Inferior parietal cortex (tissue), 1 donor: ENCODE measurements at regions not wholly inside any gene's neighbourhood (a gene's known extent, or its start where the extent isn't known, plus 50 kb on each side); places are given as distances from the start of the nearest gene placed in this dataset.

Source experiments
- DNase-seq: peaks from one replicate; pipeline ENCODE4 v3.0.0-alpha.2; 2016; ENCODE audit errors: extremely low spot score

DNA sequence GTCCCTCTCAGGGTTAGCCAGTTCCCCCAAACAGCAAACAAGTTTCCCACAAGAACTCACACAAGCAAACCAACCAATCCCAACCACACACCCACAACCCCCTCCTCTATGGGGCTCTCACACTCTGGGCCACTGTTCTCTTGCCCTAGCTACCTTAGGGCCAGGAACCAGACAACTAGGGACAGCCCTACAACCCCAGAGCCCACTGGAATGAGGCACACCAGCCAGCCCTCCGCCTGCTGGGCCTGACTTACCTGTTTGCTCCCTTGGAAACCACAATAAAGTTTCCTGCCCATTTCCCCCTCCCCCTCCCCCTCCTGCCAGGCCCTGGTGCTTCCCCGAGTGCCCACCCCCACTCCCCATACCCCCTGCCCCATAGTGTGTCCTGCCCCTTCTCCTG lies 132.6 kb downstream of the WDR11 start:
- no peak for DNase-seq

DNA sequence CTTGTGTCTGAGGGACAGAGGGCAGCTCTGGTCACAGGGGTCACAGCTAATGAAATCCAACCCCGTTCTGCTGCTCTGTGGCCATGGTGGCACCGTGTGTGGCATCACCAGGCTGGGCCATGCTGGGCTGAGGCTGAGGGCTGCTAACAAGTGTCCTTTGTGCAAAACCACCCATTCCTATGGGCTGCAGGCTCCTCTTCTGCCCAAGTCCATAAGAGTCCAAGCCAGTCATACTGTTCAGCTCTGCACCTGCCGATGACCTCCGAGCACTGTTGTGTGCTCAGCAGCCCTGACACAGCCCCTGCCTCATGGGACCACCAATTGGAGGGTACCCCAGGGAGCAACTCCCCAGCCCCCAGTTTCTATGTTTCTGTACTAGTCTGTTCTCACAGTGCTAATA lies 133.1 kb downstream of the WDR11 start:
- DNase-seq = no peak

DNA sequence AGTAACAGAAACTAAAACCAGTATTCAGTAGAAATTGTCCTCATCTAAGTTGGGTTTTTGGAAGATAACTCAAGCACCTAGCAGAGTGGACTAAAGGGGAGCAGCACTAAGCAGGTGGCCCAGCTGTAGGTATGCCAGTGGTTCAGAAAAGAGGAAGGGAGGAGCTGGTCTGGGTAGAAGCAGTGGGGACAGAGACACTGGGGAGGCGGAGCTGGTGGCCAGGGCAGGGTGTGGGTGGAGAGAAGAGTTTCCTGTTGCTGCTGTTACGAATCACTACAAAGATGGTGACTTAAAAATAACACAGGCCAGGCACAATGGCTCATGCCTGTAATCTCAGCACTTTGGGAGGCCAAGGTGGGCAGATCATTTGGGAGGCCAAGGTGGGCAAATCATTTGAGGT lies 136.2 kb downstream of the WDR11 start:
- no peak for DNase-seq

DNA sequence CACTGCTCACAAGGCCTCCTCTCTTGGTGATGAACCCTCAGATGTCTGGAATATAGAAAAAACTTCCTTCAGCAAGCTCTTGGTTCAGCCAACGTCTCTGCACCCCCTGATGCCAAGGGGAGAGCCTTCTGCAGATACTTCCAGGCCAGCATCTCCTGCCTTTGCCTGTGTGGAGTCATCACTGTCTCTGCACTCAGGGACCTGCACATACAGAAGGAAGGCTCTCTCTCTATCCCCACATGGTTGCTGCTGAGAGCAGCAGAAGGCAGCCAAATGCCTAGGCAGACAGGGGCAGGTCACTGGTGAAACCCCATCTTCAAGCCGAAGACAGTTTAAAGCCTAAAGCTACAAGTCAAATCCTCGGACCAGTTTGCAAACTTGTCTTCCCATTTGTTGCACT lies 137.6 kb downstream of the WDR11 start:
- DNase-seq = no peak

DNA sequence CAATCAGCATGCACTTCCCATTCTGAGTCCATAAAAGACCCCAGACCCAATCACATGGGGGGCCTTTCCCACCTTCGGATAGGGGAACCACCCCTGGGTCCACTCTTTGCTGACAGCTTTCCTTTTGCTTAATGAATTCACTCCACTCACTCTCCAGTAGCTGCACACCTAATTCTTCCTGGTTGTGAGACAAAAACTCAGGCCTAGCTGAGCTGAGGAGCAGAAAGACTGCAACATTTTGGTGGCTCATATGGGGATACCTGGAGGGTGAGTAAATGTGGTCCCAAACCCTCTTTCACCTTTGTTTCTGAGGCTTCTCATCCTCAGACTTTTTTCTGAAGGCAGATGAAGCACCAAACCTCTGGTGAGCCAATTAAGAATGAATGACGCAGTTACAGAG lies 138.1 kb downstream of the WDR11 start:
- no peak for DNase-seq

DNA sequence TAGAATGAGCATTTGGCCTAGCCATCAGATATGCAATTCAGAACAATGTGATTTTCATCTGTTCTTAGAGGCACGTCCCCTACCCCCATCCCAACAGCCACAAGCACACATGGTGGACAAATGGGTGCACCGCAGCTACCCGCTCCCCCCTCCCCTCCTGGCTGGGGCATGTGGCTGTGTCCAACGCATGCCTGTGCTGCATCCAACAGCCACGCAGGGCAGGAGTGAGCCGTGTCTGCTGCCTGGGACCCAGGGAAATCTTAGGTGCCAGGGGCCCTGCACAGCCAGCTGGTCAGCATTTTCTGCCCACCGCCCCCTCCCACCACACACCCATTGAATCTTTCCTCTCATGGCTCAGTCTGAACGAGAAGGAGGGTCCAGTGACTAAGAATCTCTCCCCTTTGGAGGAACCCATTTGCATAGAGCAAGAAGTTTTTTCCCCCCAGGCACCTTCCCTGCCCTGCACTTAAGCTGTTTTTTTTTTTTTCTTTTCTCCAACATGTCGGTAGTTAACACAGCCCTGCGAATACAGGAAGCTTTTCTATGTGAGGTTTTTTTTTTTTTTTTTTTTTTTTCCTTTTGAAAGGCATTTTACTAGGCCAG lies 138.9 kb downstream of the WDR11 start:
- DNase-seq = no peak

DNA sequence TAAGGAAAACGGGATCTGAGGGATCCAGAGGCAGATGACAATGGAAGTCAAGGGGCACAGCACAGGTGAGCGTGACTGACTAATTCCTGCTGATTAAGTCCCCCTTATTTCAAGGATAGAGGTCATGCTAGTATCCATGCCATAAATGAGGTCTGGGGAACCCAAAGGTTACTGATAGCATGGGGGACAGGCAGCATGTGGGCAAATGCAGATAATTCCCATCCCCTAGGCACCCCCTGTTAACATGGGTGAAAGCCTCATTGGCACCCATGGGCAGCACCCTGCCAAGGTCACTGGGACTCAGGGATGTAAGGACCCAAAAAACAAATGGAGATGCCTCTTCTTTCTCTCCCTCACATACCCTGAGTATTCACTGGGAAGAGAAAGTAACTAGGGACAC lies 139.7 kb downstream of the WDR11 start:
- no peak for DNase-seq

DNA sequence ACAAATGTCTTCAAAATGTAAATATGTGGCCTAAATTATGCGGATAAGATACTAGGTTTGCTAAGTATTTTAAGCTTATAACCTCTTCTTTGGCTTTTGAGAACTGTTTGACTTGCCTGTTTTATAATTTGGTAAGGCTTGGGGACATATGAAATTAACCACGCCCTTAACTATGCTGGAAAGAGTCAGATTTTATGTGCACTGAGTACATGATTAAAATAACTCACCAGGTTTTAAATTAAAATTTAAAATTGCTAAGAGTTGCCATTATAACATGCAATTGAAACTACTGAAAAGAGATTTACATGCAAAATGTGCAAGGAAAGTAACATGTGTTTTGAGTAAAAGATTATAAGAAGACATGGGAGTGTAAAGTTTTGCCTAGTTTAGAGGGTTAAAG lies 141.9 kb downstream of the WDR11 start:
- no peak for DNase-seq

DNA sequence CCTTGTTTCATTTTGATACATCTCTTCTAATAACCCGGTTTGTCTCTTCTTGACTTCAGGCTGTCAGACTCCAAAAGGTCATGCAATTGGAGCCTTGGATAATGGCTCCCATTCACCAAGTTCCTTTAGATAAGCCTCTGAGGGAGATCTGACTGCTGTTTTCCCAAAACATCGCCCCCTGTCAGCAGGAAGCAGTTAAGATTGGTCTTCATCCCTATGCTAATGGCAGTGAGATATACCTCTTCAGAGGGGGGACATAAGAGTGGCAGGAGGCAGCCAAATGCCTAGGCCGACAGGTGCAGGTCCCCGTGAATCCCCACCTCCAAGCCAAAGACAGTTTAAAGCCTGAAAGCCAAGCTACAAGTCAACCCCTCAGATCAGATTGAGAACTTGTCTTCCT lies 144.6 kb downstream of the WDR11 start:
- no peak for DNase-seq

DNA sequence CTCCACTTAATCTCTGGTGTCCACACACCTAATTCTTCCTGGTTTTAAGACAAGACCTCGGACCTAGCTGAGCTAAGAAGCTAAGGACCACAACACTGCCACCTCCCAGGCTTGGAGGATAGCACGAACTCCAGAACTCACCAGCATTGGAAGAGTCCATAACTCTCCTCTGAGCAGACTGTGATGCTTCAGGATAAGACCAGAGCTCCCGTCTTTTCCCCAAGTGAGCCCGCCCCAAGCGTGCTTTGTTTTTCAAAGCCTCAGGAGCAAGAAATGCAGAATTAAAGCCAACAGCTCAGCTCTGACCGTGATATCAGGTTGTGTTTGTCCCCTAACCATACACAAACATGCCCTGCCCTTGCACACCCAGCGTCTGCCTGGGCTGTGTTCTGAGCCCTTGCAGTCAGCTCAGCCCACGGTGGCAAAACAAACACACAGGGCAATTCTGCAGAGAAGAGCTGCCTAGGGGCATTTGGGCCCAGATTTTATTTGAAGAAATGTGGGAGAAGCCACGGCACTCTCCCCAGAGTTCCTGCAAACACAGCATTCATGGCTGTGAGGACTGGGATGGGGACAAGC lies 145.4 kb downstream of the WDR11 start:
- DNase-seq = no peak

DNA sequence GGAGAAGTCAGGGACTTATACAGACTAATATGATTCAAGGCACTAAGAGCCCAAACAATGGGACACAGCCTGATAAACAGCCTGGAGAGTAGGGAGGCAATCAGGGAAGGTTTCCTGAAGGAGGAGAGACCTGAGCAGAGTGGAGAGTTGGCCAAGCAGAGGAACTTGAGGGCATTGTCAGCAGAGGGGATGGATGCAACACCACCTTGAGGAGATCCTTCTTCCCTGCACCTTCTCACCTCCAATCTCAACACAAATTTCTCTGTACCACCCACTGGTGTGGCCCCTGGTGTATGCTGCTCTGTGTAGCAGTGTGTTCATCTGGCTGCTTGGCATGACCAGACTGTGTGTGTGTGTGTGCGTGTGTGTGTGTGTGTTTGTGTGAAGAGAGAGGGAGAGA lies 146.2 kb downstream of the WDR11 start:
- no peak for DNase-seq

DNA sequence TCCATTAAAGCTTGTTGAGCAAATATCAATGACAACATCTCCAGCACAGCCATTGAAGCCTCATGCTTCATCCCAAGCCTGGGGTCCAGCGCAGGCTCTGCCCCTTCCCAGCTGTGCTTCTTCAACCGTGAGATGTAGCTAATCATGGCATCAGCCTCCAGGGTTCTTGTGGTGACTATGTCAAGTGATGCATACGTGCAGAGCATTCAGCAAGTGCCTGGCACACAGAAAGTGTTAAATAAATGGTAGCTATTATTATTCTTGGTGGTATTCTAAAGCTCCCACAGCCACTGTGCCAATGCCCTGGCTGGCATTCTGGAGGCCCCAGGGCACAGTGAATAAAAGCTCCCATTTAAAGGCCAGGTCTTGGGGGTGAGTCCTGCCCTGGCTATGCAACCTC lies 146.6 kb downstream of the WDR11 start:
- DNase-seq = no peak

DNA sequence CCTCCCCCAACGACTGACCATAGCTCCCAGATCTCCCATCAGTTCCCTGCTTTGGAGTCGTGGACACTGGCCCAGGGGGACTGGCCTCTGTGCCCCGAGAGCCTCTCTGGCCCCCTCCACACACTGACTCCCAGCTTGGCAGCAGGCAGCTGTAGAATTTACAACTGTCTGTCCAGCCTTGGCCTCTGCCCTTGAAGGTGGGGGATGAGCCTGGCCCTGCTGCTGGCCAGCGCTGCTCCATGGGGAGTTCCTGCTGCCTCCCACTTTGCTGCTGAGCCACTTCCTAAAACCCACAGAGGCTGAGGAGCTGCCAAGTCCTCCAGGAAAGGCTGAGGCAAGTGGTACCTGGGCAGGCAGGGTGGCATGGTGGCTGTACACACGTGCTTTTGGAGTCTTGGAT lies 147.1 kb downstream of the WDR11 start:
- no peak for DNase-seq

DNA sequence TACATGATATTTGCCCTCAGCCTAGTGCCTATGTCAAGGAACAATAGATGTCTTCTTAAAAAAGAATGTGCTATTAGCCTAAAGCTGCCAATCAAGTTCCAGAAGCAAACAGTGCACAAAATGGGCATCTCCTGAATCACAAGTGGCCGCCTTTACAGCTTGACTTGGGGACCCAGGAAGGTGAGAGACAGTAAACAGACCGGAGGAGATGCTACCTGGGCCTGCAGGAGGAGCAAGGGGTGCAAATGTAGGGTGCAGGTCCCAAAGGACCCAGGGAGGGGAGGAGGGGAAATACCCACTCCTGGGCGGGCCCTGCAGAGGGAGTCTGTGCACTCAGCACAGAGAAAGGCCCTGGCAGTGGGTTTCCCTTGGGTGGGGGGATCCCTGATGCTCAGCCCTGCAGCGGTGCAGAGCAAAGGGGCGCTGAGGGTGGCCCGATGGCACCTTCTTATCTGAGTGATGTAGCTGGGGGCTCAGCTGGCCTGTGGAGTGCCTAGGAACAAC lies 147.7 kb downstream of the WDR11 start:
- DNase-seq = no peak

DNA sequence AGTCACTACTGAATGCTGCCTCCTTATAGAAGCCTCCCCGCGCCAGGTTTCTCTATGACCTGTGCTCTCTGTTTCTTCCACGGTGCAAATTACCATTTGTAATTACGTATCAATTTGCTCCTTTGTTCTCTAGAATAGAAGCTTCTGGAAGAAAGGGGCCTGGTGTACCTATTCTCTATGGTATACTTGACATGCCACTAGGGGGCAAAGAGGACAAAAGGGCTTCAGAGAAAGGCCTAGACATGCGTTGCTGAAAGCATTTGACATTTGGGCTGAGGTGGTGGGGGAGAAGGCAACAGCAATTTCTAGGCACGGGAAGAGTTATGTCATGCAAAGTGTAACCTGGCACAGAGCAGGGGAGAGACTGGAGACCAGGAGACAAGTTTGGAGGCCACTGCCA lies 148.7 kb downstream of the WDR11 start:
- DNase-seq = no peak

DNA sequence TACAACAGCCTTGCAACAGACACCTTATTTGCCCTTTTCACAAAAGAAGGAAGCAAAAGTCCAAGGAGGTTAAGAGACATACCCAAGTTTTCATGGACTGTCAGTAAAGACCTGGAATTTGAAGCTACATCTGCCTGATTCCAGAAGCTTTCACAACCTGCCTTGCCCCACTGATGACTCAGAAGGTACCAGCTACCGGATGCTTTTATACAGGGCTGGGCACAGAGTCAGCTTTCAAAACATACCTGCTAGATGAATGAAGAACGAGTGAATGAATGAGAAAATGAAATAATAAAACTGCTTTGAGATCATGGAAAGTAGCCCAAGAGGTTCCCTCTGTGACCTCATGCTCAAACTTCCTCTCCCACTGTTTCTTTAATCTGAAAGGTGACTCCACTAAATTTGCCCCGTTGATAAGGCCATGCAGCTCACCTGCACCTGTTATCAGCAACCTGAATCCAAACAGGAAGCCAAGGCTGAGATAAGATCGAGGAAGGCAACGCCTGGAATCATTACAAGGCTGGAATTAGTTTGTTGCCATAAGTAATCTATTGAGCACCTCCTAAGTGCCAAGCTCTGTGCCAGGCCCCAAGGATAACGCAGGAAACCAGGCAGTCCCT lies 151.5 kb downstream of the WDR11 start:
- no peak for DNase-seq

DNA sequence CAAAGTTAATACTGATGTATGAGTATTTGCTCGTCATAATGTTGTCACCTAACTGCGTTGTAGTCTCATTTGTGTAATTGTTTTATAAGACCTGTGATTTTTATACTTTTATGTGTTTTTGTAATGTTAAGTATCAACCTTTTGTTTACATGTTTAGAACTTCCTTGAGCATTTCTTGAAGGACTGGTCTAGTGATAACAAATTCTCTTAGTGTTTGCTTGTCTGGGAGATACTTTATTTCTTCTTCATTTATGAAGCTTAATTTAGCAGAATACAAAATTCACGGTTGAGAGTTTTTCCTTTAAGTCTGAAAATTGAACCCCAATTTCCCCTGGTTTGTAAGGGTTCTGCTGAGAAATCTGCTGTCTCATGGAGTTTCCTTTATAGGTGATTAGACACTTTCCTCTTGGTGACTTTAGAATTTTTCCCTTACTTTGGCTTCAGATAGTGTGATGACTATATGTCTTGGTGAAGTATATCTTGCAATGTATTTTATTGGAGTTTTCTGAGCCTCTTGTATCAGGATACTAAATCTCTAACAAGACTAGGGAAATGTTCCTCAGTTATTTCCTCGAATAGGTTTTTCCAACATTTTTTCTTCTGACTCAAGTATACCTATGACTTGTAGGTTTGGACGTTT lies 154.9 kb downstream of the WDR11 start:
- DNase-seq = no peak

DNA sequence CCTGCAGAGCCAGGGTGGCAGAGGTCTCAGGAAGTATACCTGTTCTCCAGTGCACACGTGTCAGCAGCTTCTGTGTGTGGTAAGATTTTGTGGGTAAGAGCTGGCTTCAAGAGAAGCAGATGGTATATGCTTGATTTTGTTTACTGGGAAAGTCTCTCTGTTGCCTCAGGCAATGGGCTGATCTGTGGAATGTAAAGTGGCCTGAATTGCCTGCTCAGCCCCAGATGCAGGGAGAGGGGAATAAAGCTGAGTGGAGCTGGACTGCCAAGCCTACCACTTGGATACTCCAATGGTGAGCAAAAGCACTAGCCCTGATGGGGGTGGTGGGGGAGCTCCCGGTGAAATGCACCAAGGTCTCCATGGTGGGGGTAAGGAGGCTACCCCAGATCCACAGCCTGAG lies 156.1 kb downstream of the WDR11 start:
- DNase-seq = no peak

DNA sequence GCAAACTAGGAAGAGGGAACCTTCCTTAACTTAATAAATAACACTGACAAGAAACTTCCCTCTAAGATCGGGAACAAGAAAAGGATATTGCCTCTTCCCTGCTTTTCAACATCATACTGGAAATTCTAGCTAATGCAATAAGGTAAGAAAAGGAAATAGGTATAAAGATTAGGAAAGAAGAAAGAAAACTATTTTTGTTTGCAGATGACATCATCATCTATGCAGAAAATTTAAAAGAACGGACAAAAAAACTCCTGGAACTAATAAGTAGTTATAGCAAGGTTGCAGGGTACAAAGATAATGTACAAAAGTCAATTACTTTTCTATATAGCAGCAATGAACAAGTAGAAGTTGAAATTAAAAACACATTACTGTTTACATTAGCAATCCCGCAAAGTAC lies 164.8 kb downstream of the WDR11 start:
- no peak for DNase-seq

DNA sequence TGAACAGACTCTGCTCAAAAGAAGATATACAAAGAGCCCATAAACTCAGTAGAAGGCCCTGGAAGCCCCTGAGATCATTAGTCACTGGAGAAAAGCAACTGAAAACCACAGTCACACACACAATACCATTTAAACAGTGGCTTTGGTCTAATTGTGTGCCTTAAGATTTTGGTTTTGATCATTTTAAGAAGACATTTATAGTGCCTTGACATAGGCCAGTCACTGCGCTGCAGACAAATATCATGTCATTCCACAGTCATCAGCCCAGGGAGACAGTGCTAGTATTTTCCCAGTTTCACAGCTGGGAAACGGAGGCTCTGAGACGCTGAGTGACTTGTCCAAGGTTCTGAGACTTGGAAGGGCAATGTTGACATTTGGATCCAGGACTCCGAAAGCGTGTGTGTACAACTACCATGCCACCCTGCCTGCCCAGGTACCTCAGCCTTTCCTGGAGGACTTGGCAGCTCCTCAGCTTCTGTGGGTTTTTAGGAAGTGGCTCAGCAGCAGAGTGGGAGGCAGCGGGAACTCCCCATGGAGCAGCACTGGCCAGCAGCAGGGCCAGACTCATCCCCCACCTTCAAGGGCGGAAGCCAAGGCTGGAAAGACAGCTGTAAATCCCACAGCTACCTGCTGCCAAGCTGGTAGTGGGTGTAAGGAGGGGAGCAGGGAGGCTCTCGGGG lies 173.9 kb downstream of the WDR11 start:
- DNase-seq = no peak

DNA sequence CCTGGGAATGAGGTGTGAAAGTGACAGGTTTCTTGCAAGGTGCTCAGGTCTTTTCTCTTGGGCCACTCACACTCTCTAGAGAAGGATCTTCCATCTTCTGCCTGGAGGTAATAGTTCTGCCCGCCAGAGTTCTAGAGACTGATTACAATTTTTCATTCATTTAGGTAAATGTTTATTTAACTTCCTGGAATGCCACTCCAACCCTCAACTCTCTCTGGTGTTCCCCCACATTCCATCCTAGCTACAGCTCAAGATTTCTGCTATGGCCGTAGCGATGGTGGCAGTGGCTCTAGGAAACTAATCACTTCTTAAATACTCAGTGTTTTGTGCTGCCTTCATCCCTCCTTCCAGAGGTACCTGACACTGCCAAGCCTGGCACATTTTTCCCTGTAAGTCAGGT lies 174.6 kb downstream of the WDR11 start:
- no peak for DNase-seq

DNA sequence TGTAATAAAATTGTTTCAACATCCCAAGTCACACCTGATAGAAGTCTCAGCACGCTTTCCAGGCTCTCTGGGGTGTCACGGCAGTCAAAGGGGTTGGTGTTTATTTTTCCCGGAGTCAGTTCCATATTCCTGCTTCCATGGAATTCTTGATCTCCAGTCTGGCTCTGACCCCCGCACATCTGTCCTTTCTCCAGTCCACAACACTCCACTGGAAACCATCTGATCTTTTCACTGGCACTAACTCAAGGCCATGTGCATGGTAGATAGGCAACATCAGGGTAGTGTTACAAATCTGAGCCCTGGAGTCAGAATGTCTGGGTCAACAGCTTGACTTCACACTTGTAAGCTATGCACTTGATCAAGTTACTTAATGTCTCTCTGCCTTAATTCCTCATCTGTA lies 176.2 kb downstream of the WDR11 start:
- no peak for DNase-seq

DNA sequence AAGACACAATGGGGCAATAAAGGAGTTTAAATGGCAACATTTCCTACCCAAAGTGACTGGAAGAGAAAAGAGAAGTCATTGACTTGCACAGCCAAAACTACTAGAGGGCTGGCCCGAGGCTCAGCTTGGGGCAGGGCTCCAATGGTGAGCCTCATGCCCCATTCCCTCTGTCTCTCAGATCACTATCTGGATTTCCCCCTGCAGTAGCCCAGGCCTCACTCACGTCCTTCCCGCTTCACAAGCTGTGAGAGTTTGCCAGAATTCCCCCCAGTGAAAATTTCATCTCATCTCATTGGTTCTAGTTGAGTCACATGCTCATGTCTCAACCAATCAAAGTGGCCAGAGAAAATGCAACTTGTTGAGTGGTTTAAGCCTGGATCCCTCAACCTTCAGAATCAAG lies 181.3 kb downstream of the WDR11 start:
- DNase-seq = no peak
